Right atrium auricular region (tissue), 2 donors: ENCODE measurements at regions not wholly inside any gene's neighbourhood (a gene's known extent, or its start where the extent isn't known, plus 50 kb on each side); places are given as distances from the start of the nearest gene placed in this dataset.

Source experiments
- DNase-seq: peaks from one replicate; pipeline ENCODE4 v3.0.0-alpha.2; 2019; ENCODE audit warnings: low spot score
- H3K27ac ChIP-seq, 2 donors: fragments of 200-600 bp; sonication (generic); 1 replicate in 1 of 2; 2 replicates in 1 of 2; pipeline ENCODE4 v1.5.1; 2016 to 2019
- H3K27me3 ChIP-seq, 2 donors: fragments of 200-600 bp; sonication (generic); one replicate each; pipeline versions ENCODE4 v1.5.1 to v1.6.0; 2017 to 2019
- H3K36me3 ChIP-seq: fragments of 200-600 bp; sonication (generic); one replicate; pipeline ENCODE4 v1.5.1; 2016
- H3K4me1 ChIP-seq, 2 donors: fragments of 200-600 bp; sonication (generic); one replicate each; pipeline versions ENCODE4 v1.5.1 to v1.6.0; 2017 to 2019
- H3K4me3 ChIP-seq, 2 donors: fragments of 200-600 bp; sonication (generic); 1 replicate in 1 of 2; 2 replicates in 1 of 2; pipeline ENCODE4 v1.5.1; 2017 to 2019; ENCODE audit warnings: mild to moderate bottlenecking in 1 of 2, moderate library complexity in 1 of 2
- H3K9me3 ChIP-seq, 2 donors: fragments of 200-600 bp; sonication (generic); one replicate each; pipeline ENCODE4 v1.5.1; 2019
- TF ChIP-seq, protein P1 (sequence below), 2 donors: fragments of 200-600 bp; sonication (generic); IDR thresholded peaks; one replicate each; pipeline ENCODE4 v1.5.1; 2019; ENCODE audit warnings: antibody characterized with exemption in 2 of 2

DNA sequence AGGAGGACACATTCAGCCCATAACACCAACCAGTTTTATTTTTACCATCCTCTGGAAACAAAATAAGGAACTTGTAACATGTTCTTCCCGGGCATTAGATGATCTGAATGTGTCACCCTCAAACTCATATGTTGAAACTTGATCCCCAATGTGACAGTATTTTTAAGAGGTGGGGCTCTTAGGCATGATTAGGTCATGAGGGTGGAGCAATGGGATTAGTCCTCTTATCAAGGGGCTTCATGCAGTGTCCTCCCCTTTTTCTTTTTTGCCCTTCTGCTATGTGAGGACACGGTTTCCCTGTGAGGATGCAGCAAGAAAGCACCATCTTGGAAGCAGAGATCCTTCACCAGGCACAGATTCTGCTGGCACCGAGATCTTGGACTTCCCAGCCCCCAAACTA lies 401.5 kb upstream of the TRIB2 start:
- no peak overlapping the region for H3K4me3 ChIP-seq
- no peaks in the 10 kb centered on the region for H3K9me3 ChIP-seq
- TF ChIP-seq, protein P1, sequence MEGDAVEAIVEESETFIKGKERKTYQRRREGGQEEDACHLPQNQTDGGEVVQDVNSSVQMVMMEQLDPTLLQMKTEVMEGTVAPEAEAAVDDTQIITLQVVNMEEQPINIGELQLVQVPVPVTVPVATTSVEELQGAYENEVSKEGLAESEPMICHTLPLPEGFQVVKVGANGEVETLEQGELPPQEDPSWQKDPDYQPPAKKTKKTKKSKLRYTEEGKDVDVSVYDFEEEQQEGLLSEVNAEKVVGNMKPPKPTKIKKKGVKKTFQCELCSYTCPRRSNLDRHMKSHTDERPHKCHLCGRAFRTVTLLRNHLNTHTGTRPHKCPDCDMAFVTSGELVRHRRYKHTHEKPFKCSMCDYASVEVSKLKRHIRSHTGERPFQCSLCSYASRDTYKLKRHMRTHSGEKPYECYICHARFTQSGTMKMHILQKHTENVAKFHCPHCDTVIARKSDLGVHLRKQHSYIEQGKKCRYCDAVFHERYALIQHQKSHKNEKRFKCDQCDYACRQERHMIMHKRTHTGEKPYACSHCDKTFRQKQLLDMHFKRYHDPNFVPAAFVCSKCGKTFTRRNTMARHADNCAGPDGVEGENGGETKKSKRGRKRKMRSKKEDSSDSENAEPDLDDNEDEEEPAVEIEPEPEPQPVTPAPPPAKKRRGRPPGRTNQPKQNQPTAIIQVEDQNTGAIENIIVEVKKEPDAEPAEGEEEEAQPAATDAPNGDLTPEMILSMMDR (IDR thresholded peaks at IDR 0.05): no peak
- no peaks in the 10 kb centered on the region for H3K27me3 ChIP-seq
- H3K36me3 ChIP-seq: no peaks in the 10 kb centered on the region
- no peak overlapping the region for H3K27ac ChIP-seq
- H3K4me1 ChIP-seq: no peaks in the 10 kb centered on the region
- DNase-seq: no peak

DNA sequence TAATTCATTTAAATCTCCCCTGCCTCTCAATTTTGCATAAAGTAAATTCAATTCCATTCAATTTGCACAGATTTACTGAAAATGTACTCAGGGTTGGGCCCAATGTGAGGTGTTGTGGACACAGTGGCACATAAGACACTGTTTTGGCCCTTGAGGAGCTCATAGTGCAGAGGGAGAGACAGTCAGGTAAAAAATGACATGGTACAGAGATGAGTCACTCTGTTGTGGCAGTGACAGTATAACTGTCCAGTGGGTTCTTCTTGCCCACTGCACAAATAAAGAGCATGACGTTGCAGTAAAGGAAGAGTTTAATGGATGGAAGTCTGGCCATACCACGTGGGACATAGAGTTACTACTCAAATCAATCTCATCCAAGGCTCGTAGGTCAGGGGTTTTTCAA lies 400.3 kb upstream of the TRIB2 start:
- no peak for DNase-seq
- H3K36me3 ChIP-seq: no peaks in the 10 kb centered on the region
- no peak overlapping the region for H3K27ac ChIP-seq
- H3K9me3 ChIP-seq: no peaks in the 10 kb centered on the region
- H3K4me1 ChIP-seq: peaks cover 0 to 8% of the 10 kb centered on the region in 2 donors
- TF ChIP-seq, protein P1 (IDR thresholded peaks at IDR 0.05): no peak
- no peaks in the 10 kb centered on the region for H3K27me3 ChIP-seq
- H3K4me3 ChIP-seq: no peak overlapping the region

DNA sequence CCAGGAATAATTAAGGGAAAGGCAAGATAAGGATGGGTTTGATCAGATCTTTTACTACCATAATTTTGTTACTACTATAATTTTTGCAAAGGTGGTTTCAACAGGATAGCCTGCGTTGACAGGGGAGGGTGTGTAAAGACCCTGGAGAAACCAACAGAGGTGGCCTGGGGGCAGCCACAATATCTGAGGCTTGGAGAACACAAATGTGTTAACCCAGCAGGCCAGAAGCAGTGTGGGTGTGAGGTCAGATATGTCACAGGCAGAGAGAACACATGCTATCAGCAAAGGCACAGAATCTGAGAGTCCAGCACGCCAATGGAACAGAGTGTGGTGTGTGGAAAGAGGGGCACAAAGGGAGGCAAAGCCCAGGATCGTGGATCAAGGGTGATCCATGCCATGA lies 399.4 kb upstream of the TRIB2 start:
- Histone ChIP-seq H3K27me3 (no peaks in the 10 kb centered on the region), H3K36me3 (no peaks in the 10 kb centered on the region), H3K4me1 (peaks cover 0 to 16% of the 10 kb centered on the region in 2 donors), H3K9me3 (no peaks in the 10 kb centered on the region), H3K27ac (no peak overlapping the region), H3K4me3 (no peak overlapping the region)
- DNase-seq: no peak
- TF ChIP-seq, protein P1 (IDR thresholded peaks at IDR 0.05): no peak

DNA sequence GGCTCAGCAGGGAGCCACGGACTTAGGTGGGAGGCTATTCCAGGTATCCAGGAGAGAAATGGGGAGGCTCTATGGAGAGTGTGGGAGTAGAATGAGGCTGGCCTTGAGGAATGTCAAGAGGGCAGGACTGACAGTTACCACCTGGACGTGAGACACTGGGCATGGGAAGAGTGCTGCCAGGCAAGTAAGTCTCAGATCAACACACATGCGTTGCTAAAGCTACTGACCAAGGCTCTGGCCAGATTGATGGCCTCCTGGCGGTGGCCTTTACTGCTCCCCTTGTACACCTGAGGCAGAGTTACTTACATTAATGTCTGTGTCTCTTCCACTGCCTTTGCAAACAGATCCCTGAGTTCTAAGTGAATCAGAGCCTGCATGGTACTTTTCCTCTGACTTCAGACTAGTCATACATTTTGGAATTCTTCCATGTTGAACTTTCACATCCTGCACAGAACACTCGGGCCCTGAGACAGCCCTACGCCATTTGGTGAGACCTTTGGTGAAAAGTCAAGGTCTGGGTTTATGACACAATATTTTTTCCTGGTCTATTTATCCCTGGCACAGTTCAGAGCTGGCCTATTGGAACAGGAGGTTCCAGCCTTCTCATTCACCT lies 398.8 kb upstream of the TRIB2 start:
- TF ChIP-seq, protein P1 (IDR thresholded peaks at IDR 0.05): no peak
- H3K27ac ChIP-seq: no peak overlapping the region
- no peaks in the 10 kb centered on the region for H3K27me3 ChIP-seq
- H3K9me3 ChIP-seq: no peaks in the 10 kb centered on the region
- no peaks in the 10 kb centered on the region for H3K36me3 ChIP-seq
- H3K4me1 ChIP-seq: peaks cover 0 to 16% of the 10 kb centered on the region in 2 donors
- no peak overlapping the region for H3K4me3 ChIP-seq
- DNase-seq: no peak

DNA sequence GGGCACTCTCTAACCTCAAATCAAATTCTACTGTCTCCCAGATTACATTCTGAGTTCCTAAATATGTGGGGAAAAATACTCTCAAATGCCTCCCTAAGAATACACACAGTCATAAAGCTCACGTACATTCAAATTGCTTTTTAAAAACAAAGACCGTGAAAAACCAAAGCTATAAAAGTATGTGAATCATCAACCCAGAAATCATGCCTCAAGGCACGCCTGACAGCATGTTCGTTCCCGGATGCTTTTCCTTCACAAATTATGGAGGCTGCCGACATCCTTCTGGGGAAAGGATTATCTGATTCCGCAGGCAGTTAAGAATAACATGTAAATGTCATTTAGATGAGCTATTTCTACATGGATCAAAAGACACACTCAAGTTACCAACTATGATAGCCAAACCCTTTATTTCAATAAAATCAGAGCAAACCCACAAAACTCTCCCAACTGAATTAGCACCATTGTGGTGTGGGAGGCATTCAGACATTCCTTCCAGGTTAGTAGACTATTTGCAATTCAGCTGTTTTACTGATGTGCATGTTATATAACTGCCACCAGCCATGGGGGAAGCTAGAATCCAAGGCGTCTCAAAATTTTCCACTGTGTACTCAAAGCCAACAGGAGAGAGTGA lies 398.2 kb upstream of the TRIB2 start:
- Histone ChIP-seq H3K4me3 (no peak overlapping the region), H3K27me3 (no peaks in the 10 kb centered on the region), H3K27ac (no peak overlapping the region), H3K36me3 (no peaks in the 10 kb centered on the region), H3K4me1 (peaks cover 0 to 16% of the 10 kb centered on the region in 2 donors), H3K9me3 (no peaks in the 10 kb centered on the region)
- no peak for DNase-seq
- TF ChIP-seq, protein P1 (IDR thresholded peaks at IDR 0.05): no peak
